ENCODE measurements at regions not wholly inside any gene's neighbourhood (a gene's known extent, or its start where the extent isn't known, plus 50 kb on each side); places are given as distances from the start of the nearest gene placed in this dataset.

- TF ChIP-seq GATA3 (IDR thresholded peaks at IDR 0.05; ENCODE audit: low read depth, low read length) (no peak), GATA2 (IDR thresholded peaks at IDR 0.05; ENCODE audit: low read depth, low read length) (no peak)
Measured at GRCh38 chr2:176470713-176471112, 201.5 kb downstream of the MTX2 start.

Data from SH-SY5Y (cell line).